ENCODE measurements at regions not wholly inside any gene's neighbourhood (a gene's known extent, or its start where the extent isn't known, plus 50 kb on each side); places are given as distances from the start of the nearest gene placed in this dataset.

- TF ChIP-seq CTCF (IDR thresholded peaks at IDR 0.05) = no peak
- no peak for TF ChIP-seq EP300 (IDR thresholded peaks at IDR 0.05)
Measured at GRCh38 chr7:115208710-115209560, 287.0 kb downstream of the MDFIC start.

All from ovary (tissue), 3 donors.